ENCODE measurements at regions not wholly inside any gene's neighbourhood (a gene's known extent, or its start where the extent isn't known, plus 50 kb on each side); places are given as distances from the start of the nearest gene placed in this dataset.

DNA sequence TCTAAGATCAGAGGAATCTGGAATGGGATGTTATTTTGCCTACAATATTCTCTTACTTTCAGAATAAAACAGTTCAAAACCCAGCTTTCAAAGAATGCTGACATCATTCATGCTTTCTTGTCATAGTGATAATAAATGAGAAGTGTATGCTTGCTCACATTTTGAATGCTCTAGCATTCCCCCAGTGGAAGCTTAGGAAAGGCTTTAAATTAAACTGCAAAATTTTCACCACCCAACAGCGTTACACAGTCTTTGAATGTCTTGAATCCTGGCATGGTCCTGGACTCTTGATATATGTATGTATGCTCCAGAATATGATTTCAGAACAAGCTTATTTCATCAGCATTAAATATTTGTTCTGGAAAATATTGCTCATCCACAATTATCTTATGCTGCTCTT is 964.3 kb upstream of the NUDT12 start (continued):
- TF ChIP-seq ZNF140 (tag by site-specific recombination; IDR thresholded peaks at IDR 0.05) (no peak), ZNF155 (tag by site-specific recombination; IDR thresholded peaks at IDR 0.05) (no peak), ZNF433 (tag by site-specific recombination; IDR thresholded peaks at IDR 0.05; ENCODE audit: low read depth) (no peak), ZNF777 (tag by site-specific recombination; IDR thresholded peaks at IDR 0.05; ENCODE audit: borderline replicate concordance) (no peak), KLF9 (tag by site-specific recombination; IDR thresholded peaks at IDR 0.05; ENCODE audit: low read depth) (no peak), ZNF555 (tag by site-specific recombination; conservative IDR thresholded peaks at IDR 0.05) (no peak)
- TF ChIP-seq, protein P1, sequence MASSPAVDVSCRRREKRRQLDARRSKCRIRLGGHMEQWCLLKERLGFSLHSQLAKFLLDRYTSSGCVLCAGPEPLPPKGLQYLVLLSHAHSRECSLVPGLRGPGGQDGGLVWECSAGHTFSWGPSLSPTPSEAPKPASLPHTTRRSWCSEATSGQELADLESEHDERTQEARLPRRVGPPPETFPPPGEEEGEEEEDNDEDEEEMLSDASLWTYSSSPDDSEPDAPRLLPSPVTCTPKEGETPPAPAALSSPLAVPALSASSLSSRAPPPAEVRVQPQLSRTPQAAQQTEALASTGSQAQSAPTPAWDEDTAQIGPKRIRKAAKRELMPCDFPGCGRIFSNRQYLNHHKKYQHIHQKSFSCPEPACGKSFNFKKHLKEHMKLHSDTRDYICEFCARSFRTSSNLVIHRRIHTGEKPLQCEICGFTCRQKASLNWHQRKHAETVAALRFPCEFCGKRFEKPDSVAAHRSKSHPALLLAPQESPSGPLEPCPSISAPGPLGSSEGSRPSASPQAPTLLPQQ (tag by site-specific recombination; IDR thresholded peaks at IDR 0.05): no peak

DNA sequence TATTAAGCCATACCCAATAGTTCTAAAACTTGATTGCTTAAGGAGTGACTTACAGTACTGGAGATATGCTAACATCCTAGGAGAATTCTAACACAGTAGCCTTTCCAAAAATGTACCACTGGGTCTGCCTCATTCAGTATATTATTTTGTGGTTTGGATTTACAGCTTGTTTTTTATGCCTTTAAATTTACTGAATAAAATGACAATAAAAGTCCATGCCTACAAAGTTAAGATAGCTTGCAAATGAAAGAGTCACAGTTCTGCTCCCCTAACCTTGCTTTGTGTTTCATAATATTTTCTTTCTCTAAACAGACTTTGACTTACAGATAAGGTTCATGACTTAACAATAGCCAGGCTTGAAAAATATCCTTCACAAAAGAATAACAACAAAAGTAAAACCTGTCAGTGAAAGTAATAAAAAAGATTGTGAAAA is 951.1 kb upstream of the NUDT12 start:
- no peaks in the 10 kb centered on the region for H3K36me3 ChIP-seq (ENCODE audit: control insufficient read depth in 2 of 2, insufficient read depth in 1 of 2, low read length in 2 of 2)
- H3K4me3 ChIP-seq (ENCODE audit: low read depth, low read length): no peak overlapping the region
- TF ChIP-seq ZNF366 (tag by site-specific recombination; conservative IDR thresholded peaks at IDR 0.05) (no peak), ZNF561 (tag by site-specific recombination; IDR thresholded peaks at IDR 0.05; ENCODE audit: borderline replicate concordance) (no peak), GLI4 (tag by site-specific recombination; IDR thresholded peaks at IDR 0.05) (no peak), ZNF776 (tag by site-specific recombination; IDR thresholded peaks at IDR 0.05; ENCODE audit: borderline replicate concordance) (no peak), WT1 (tag by site-specific recombination; IDR thresholded peaks at IDR 0.05) (no peak), ZNF423 (tag by site-specific recombination; IDR thresholded peaks at IDR 0.05) (no peak), ZSCAN16 (tag by site-specific recombination; IDR thresholded peaks at IDR 0.05) (no peak)
- TF ChIP-seq, protein P2, sequence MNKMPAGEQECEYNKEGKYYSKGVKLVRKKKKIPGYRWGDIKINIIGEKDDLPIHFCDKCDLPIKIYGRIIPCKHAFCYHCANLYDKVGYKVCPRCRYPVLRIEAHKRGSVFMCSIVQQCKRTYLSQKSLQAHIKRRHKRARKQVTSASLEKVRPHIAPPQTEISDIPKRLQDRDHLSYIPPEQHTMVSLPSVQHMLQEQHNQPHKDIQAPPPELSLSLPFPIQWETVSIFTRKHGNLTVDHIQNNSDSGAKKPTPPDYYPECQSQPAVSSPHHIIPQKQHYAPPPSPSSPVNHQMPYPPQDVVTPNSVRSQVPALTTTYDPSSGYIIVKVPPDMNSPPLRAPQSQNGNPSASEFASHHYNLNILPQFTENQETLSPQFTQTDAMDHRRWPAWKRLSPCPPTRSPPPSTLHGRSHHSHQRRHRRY (tag by site-specific recombination; IDR thresholded peaks at IDR 0.05): no peak
- TF ChIP-seq, protein P3, sequence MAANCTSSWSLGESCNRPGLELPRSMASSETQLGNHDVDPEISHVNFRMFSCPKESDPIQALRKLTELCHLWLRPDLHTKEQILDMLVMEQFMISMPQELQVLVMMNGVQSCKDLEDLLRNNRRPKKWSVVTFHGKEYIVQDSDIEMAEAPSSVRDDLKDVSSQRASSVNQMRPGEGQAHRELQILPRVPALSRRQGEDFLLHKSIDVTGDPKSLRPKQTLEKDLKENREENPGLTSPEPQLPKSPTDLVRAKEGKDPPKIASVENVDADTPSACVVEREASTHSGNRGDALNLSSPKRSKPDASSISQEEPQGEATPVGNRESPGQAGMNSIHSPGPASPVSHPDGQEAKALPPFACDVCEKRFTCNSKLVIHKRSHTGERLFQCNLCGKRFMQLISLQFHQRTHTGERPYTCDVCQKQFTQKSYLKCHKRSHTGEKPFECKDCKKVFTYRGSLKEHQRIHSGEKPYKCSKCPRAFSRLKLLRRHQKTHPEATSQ (tag by site-specific recombination; IDR thresholded peaks at IDR 0.05): no peak
- TF ChIP-seq, protein P4, sequence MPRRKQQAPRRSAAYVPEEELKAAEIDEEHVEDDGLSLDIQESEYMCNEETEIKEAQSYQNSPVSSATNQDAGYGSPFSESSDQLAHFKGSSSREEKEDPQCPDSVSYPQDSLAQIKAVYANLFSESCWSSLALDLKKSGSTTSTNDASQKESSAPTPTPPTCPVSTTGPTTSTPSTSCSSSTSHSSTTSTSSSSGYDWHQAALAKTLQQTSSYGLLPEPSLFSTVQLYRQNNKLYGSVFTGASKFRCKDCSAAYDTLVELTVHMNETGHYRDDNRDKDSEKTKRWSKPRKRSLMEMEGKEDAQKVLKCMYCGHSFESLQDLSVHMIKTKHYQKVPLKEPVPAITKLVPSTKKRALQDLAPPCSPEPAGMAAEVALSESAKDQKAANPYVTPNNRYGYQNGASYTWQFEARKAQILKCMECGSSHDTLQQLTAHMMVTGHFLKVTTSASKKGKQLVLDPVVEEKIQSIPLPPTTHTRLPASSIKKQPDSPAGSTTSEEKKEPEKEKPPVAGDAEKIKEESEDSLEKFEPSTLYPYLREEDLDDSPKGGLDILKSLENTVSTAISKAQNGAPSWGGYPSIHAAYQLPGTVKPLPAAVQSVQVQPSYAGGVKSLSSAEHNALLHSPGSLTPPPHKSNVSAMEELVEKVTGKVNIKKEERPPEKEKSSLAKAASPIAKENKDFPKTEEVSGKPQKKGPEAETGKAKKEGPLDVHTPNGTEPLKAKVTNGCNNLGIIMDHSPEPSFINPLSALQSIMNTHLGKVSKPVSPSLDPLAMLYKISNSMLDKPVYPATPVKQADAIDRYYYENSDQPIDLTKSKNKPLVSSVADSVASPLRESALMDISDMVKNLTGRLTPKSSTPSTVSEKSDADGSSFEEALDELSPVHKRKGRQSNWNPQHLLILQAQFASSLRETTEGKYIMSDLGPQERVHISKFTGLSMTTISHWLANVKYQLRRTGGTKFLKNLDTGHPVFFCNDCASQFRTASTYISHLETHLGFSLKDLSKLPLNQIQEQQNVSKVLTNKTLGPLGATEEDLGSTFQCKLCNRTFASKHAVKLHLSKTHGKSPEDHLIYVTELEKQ (tag by site-specific recombination; IDR thresholded peaks at IDR 0.05; ENCODE audit: borderline replicate concordance): no peak
- ChIA-PET POLR2A (no interaction called here), CTCF (no interaction called here)
- H3K9me3 ChIP-seq (ENCODE audit: control insufficient read depth, insufficient read depth, low read depth, low read length): no peaks in the 10 kb centered on the region
- H3K27ac ChIP-seq (ENCODE audit: extremely low read depth, low read depth, low read length): no peak overlapping the region
- no peaks in the 10 kb centered on the region for H3K4me1 ChIP-seq (ENCODE audit: control insufficient read depth, insufficient read depth, low read length)

DNA sequence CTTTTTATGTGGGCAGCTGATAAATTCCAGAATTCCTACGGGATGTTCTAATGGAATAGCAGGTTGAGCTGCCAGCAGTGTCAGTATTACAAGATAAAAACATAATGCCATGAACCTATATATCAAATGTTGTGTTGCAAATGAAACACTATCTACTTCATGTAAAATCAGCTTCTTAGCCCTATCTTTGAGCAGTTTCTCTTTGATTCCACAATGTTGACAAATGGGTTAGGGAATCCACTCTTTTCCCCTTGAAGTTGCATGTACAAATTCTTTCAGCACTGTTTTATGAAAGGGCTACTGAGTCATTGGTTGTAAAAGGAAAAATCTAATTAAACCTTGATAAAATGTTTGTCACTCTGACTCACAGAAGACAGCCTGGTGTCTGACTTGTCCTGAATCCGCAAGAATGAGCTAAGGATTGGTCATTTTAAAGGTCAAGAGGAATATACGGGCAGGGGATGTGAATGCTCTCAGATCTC is 950.6 kb upstream of the NUDT12 start:
- CTCF ChIA-PET: no interaction called here
- TF ChIP-seq GLIS1 (tag by site-specific recombination; IDR thresholded peaks at IDR 0.05) (no peak), ZNF184 (tag by site-specific recombination; IDR thresholded peaks at IDR 0.05) (no peak), ZBTB17 (tag by site-specific recombination; IDR thresholded peaks at IDR 0.05) (no peak), ZNF324 (tag by site-specific recombination; IDR thresholded peaks at IDR 0.05) (no peak)

More for the DNA sequence above, 950.6 kb upstream of the NUDT12 start:
- H3K4me1 ChIP-seq (ENCODE audit: control insufficient read depth, insufficient read depth, low read length): no peaks in the 10 kb centered on the region
- POLR2A ChIA-PET: no interaction called here
- H3K36me3 ChIP-seq (ENCODE audit: control insufficient read depth in 2 of 2, insufficient read depth in 1 of 2, low read length in 2 of 2): no peaks in the 10 kb centered on the region
- H3K9me3 ChIP-seq (ENCODE audit: control insufficient read depth, insufficient read depth, low read depth, low read length): no peaks in the 10 kb centered on the region
- no peak overlapping the region for H3K4me3 ChIP-seq (ENCODE audit: low read depth, low read length)
- no peak overlapping the region for H3K27ac ChIP-seq (ENCODE audit: extremely low read depth, low read depth, low read length)

Data from HEK293 (cell line).